ENCODE measurements at regions not wholly inside any gene's neighbourhood (a gene's known extent, or its start where the extent isn't known, plus 50 kb on each side); places are given as distances from the start of the nearest gene placed in this dataset.

DNA sequence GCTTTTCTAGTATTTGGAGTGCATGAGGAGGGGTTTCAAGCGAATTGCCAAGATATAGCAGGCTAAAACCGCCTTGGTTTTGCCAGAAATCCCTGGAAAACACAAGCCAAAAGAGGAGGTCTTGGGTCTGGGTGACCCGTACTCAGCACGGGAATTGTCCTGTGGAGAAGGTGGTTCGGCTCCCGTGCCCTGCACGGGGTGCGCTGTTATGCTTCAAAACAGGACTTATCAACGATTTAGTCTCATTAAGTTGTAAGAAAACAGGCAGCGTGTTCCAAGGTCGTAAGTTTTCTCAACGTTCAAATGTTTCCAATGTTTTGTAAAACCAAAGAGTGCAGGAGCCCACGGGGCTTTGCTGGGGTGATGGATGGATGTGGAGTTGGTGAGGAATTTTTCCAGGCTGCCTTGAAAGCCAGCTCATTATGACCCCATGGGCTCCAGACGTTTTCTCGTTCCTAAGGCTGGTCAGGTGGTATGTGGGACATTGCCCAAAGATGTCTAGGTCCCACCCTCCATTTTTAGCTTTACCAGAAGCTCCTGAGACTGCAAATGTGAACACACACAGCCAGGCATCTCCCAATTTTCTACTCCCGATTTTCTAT, 75.4 kb upstream of the CLDN14 start:
- DNase-seq = no peak

GRCh38 chr21:36557316-36557715, 77.4 kb upstream of the CLDN14 start:
- no peak for DNase-seq

DNA sequence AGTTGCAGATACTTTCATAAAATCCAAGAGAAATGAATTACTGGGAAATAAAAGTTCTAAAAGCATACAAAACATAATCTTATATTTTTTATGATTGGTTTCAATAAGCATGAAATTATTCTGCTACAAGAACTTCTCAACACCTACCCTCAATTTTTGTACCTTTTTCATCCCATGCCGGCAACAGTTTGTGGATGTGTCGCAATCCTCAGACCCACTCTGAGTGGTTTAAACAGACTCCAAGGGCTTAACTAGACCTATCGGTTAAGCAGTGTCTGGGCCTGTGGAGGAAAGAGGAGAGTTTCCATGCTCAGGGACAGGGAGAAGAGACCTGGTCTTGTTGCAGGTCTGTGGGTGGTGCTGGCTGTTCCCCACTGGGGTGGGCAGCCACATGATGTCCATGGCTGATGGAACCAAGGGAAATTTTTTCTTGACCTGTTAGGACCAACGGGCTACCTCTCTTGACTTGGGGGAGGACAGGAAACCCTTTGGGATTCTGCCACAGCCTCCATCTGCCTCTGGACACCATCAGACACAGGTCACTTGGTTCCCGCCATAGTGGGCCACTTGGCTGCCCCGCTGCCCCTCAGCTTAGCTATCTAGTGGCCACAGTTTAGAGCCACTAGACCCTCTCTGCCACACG, 81.1 kb upstream of the CLDN14 start:
- DNase-seq = no peak

DNA sequence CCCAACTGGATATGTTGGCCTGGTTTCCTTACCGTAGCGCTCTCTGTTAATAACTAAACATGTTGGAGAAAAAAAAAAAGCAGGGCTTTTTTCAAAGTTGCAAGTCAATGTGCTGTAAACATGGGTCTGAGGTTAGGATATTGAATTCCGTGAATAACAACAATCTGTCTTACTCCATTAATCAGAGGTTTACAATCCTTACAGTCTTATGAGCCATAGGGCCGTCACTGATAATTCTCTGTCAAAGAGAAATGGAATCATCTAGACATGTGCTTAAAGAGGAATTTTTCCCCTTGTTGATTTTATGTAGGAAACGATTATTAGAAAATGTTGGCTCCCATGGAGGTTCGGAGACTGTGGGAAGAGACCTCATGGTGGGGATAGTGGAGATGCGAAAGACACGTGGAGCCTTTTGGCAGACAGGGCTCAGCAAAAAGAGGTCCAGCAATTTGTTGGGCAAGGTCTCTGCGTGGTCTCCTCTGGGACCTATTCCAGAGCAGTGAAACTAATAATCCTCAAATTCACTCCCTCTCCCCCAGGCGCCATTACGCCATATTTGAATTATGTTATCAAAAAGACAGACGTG, 83.5 kb upstream of the CLDN14 start:
- no peak for DNase-seq

DNA sequence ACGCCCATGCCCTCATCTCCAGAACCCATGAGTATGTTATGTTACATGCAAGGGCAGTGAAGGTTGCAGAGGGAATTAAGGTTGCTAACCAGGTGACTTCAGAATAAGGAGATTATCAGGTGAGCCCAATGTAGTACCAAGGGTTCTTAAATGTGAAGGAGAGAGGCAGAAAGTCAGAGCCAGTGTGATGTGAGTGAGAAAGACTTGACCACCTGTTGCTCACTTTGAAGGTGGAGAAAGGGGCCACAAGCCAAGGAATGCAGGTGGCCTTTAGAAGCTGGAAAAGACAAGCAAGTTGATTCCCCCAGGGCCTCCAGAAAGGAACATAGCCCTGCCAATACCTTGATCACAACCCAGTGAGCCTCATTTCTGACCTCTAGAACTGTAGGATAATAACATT, 84.7 kb upstream of the CLDN14 start:
- no peak for DNase-seq

- no peak for DNase-seq
Observed at GRCh38 chr21:36565540-36565939, 85.6 kb upstream of the CLDN14 start.

DNA sequence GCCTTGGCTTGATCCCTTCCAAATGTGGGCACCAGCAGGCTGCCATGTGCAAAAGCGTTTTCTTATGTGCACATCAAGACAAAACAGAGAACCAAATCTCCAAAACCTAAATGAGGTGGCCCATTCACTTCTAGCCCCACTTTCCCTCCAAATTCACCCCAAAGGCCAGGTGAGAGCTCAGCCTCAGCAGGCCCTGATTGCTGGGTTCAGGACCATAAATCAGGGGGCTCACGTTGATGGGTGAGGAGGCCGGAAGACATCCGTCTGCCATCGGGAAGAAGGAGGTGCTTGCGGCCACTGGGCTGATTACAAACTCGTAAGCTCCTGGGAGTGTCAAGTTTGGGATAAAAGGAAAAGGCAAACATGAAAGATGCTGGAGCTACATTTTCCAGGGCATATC, 86.7 kb upstream of the CLDN14 start:
- DNase-seq = no peak

DNA sequence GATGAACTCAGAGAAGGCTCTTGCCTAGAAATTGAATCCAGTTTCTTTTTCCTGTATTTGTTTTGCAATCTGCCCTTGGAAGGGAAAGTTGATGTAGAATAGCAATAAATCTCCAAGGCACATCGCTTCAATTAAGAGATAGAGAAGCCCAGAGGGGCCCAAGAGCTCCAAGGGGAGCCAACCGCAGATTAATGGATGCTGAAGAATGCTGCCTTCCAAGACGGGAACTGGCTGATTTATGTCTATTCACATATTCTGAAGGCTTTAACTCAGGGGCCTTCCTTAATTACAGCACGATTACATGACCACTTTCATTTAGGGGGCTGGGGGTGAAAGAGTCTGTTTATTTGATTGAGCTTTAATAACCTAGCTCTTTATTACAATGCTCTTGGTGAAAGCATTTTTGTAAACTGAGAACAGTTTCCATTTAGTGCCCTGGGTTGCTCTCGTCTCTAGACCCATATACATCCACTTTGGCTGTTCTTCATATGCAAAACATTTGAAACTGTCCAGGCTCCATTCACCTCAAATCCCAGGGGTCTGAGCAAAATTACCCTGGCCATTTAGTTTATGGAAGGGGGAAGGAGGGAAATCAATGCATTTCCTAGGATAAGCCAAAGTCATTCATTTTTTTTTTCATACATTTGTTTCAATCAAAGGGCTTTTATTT, 87.4 kb upstream of the CLDN14 start:
- DNase-seq = no peak

- no peak for DNase-seq
Observed at GRCh38 chr21:36569511-36569910, 89.6 kb upstream of the CLDN14 start.

- DNase-seq = no peak
Observed at GRCh38 chr21:36571556-36571955, 91.6 kb upstream of the CLDN14 start.

GRCh38 chr21:36572039-36572438, 92.1 kb upstream of the CLDN14 start:
- no peak for DNase-seq

DNA sequence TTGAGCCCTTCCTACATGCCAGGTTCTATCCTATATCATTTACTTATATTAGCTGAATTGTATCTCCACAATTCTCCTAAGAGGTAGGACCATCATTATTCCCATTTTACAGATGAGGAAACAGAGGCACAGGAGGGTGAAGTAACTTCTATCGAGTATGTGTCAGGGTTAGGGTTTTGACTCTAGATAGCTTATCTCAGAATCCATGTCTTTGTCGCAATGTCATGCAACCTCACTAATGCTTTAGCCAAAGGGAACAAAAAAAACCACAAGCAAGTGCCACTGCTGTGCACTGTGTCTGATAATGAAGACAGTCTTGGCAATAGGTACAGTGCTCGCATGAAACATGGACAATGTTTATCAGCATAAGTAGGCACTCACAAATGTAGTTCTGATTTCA, 95.4 kb upstream of the CLDN14 start:
- no peak for DNase-seq

DNA sequence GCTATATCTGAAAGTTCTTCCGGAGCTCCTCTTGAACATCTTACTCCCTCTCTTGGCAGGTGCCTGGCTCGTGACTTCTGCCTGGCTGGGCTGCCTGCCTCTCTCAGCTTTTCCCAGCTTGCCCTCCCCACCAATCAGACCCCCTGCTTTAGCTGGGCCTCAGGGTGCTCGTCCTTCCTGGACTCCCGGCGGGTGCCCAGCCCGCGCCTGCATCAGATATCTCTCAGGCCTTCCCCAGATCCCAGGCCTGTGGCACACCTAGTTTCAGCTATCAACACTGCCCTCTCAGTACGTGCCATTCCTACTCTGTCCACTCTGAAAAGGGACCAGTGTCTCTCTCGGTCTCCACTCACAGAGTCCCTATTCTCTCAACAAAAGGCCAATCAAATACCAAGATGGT, 96.5 kb upstream of the CLDN14 start:
- no peak for DNase-seq

DNA sequence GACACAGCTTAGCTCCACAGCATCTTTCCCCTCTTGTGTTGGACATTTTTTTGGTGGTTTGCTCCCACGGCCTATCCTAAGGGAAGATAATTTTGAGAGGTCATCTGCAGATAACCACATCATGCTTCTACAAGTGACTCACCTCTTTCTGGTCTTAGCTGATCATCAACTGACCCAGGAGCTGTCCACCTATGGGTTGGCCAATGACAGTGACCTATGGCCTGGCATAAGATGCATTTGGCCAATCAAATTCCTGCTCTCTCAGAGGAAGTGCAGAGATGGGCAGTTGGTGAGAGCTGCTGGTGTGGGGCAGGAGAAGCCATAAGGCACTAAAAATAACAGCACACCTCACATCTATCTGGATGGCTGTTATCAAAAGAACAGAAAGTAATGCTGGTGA, 100.0 kb upstream of the CLDN14 start:
- DNase-seq = no peak

GRCh38 chr21:36582271-36582670, 102.3 kb upstream of the CLDN14 start:
- DNase-seq = no peak

- DNase-seq = no peak
Observed at GRCh38 chr21:36583591-36583990, 103.7 kb upstream of the CLDN14 start.

GRCh38 chr21:36584980-36585940, 105.3 kb upstream of the CLDN14 start:
- no peak for DNase-seq

DNA sequence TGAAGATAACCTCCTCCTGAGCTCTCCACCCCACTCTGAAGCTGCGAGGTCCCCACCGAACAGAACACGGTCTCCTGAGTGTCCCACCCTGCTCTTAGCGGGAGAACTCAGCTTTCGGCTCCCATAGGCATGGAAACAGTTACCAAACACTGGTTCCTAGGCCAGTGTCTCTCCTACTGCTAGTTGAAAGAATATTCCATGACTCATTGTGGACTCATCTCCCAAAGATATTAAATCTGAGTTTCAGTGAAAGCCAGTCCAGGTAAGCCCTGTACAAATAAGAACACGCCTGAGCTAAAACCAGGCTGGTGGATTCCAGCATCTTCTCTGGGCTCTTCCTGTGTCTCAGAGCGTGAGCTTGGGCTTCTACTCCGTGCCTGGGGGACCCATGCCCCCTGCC, 107.5 kb upstream of the CLDN14 start:
- no peak for DNase-seq

- no peak for DNase-seq
Observed at GRCh38 chr21:36589352-36589971, 109.5 kb upstream of the SIM2 start.

DNA sequence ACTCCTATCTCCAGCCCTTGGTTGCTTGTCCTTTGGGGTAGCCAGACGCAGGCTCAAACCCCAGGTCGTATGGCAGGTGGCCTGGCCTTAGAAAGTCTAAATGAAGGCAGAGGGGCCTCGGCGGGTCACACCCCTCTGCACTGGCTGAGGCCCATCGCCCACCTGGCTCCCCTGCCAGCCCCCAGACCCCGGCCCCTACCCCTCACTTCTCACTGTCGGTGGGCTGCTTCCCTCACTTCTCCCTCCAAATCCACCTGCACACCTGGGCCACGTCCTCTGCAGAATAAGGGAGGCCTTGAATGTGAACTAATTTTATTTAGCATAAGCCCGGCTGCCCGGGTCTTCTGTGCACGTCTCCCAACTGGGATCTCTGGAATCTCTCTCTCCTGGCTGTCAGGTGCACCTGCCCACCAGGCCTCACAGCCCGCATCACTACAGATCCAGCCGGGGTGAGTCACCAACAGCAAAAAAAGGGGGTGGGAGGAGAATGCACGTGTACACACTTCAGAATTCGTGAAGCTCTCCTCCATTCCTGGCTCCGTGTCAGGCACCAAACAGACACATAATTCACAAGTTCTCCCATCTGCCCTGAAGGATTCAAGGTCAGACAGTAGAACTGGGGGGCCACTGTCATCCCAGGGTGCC, 107.5 kb upstream of the SIM2 start:
- no peak for DNase-seq

DNA sequence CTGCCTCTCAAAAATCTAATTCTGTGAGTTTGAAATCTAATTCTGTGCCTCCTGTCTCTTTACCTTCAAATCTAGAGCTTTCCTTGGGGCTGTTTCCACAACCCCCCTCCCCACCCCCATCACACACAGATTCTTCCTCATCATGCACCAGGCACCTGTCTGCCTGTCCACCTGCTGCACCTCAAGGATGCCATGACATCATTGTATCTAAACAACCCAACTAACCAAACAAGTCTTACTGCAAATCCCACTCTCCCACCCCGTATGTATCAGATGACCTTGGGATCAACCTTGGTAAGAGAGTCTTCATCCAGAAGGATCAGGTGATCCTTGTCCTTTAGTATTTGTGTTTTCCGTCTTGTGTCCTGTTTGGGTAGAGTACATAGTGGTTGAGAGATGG, 102.7 kb upstream of the SIM2 start:
- DNase-seq = no peak

DNA sequence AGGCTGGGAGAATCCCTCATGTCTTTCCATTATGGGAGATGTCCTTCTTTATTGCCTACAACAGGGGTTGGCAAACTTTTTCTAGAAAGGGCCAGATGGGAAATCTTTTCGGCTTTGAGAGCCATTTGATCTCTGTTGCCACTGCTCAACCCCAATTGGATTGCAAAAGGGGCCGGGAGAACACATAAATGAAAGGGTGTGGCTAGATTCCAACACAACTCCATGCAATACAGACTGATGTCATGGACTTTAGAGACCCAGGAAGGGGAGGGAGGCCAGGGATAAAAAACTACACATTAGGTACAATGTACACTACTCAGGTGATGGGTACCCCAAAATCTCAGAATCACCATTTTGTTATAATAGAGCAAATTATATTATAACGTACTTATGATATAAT, 97.6 kb upstream of the SIM2 start:
- DNase-seq = no peak

Measured in NCI-H774 (cell line).